IPS DF 19.7 (cell line): ENCODE measurements at regions not wholly inside any gene's neighbourhood (a gene's known extent, or its start where the extent isn't known, plus 50 kb on each side); places are given as distances from the start of the nearest gene placed in this dataset.

Experiments
- DNase-seq: peaks from one replicate; pipeline ENCODE4 v3.0.0-alpha.2; 2013; ENCODE audit warnings: low read depth, low spot score

DNA sequence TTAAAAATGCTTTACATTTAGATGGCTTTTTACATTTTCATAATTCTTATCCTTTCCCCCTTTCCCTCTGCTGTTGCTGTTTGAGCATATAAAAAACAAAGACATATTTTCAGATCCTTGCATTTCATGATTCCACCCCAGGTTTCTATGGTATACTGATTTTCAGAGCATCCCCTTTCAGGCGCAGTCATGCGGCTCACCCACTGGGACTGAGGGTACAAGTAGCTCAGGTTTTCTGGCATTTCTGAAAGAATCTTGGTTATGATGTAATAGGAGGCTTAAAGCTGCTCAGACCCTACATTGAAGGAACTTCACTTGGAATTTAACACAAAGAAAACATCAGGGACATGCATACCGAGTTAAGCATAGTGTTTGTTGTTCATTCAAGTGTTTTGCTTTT, 310.8 kb downstream of the ETAA1 start:
- DNase-seq = no peak

DNA sequence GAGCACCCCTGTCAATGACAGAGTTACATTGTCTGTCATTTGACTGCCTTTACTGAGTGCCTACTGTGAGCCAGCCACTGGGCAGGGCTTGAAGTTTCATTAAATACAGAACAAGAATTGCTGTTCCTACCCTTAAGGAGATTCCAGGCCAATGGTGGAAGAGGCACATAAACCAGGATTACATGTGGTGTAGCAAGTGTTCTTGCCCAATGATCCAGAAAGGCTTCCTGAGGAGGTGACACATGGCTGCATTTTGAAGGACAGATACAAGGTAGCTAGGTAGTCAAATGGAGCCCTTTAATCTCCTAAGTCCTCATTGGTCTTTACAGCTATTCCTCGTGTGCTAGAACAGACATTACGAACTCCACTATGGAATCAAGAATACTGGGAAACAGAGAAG, 312.7 kb downstream of the ETAA1 start:
- no peak for DNase-seq

DNA sequence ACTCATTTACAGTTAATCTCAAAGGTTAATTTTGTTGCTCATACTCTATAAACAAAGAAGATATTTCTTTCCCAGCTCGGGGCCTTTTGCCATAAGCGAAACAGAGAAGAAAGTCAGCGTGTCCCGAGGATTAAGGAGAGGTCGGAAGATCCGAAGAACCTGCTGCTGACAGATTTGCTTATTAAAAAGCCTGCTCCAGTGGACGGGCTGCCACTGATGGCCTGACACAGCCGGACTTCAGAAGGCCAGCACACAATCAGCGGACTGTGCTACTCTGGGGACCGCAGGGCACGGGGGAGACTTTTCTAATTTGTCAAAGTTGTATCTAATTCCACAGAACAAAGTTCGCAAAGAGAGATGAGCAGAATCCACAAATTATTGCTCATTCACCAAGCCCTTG, 315.4 kb downstream of the ETAA1 start:
- no peak for DNase-seq

DNA sequence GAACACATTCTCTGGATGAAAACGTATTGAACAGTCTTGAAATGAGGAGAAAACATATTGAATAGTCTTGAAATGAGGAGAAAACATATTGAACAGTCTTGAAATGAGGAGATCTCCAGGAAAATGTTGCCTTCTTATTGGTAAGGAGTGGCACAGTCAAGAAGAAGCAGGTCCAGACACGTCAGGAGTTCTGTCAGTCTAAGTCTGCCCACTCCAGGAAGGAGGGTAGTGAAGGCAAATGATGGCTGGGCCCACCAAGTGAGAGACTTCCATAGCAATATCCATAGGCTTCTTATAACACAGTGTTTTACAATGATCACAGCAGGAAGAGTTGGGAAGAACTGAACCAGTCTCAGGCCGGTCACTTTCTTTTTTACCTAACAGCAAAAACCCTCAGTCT, 316.2 kb downstream of the ETAA1 start:
- DNase-seq = no peak

DNA sequence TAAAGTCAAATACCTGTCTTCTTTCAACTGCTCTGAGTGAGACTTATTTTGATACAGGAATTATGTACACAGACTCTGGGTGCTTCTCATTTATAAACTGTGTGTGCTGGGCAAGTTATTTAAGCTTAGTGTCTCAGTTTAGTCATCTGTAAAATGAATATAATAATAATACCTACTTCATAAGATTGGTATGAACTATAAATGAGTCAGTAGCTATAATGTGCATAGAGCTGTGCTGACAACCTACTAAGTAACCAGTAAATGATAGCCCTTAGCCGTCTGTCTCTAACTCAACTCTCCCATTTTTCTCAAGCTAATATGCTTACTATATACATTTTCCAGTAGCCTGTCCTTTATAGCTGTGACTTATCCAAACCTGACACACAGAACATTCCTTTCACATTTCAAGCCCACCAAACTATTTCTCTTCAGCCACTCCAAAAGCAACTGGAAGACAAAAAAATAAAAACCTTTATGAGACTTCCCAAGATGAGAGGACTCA, 319.8 kb downstream of the ETAA1 start:
- DNase-seq = no peak

DNA sequence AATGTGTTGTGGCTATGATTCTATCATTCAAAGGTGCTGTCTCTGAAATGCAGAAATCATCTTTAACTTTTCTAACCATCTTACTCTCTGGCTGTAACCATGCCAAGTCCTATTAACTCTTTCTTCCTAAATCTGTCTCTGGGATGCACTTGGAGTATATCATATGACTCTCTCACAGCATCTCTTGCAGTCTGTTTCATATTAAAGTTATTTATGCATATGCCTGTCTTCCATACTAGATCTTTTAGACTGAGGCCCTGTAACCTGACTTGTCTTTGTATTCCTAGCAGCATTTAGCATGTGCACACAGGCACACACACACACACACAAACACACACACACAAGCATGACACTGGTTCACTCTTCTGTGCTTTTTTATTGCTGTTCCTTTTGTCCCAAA, 320.6 kb downstream of the ETAA1 start:
- no peak for DNase-seq

DNA sequence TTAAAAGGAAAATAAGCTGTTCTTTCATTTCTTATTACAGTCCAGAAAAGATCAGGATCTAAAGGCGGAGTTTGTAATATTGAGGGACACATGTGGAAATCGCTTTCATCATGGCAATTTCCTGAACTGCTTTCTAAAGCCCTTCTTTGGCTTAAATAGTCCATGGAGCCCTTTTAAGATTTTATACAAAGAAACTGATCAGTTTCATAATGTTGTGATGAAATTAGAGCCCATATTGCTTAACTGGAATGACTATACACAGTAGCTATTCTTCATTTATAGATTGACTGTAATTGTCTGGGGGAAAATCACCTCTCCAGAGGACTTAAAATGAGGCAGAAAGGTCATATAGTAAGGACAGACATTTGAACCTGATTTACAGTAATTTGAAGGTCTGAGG, 322.2 kb downstream of the ETAA1 start:
- no peak for DNase-seq

DNA sequence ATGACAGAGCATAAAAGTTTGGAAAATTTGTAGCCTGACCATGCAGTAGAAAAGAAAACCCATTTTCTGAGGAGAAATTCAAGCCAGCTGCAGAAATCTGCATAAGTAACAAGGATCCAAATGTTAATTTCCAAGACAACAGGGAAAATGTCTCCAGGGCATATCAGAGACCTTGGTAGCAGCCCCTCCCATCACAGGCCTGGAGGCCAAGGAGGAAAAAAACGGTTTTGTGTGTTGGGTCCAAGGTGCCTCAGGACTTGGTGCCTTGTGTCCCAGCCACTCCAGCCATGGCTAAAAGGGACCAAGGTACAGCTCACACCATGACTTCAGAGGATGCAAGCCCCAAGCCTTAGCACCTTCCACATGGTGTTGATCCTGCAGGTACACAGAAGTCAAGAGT, 324.4 kb downstream of the ETAA1 start:
- DNase-seq = no peak

DNA sequence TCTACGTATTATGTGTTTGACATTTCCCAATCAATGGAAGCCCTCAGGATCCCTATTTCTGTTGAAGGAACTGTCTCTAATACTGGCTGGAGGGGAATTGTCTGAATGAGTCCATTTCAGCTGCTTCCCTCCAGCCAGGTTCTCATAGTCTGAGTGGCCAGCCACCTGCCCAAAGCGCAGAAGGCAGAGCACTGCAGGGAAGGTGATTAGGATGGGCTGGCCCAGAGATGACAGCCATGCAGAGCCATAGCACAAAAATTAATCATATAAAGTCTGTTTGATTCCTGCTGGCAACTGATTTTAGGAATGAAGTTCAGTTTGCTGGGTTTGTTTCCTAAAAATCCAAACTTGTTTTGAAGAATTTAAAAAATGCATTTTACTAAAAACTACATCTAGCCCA, 327.1 kb downstream of the ETAA1 start:
- DNase-seq = no peak

DNA sequence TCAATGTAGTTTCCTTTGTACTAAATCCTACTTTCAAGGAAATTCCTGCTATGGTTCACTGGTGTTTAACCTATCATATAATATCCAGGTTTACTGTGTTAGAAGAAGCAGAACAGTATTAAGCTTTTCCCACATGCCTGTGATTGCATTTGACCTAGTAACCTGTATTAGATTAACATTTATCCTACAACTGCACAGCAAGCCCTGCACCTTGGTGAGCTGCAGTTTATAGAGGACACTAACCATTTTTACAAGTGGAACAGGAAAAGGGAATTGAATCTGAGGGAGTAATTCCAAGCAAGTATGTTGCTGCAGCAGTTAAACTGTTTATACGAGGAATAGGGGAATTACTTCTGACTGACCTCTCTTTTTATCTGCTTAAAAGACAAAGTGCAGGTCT, 328.6 kb downstream of the ETAA1 start:
- no peak for DNase-seq

DNA sequence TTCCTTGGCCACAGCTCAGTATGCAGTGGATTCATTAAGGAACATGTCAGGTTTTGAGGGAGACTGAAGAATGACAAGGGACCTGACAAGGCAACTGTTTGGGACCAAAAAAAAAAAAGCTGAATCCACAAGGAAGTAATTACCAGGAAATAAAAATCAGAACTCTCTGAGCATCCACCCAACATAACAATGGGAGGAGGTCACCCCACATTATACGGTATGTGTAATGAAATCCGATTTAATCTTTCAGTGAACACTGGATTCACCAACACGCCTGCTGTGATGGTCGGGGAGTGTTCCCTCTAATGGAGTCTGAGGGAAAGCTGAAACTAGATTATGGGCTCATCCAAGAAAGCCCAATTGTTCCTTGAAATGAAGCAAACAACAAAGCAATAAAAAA, 329.3 kb downstream of the ETAA1 start:
- no peak for DNase-seq

DNA sequence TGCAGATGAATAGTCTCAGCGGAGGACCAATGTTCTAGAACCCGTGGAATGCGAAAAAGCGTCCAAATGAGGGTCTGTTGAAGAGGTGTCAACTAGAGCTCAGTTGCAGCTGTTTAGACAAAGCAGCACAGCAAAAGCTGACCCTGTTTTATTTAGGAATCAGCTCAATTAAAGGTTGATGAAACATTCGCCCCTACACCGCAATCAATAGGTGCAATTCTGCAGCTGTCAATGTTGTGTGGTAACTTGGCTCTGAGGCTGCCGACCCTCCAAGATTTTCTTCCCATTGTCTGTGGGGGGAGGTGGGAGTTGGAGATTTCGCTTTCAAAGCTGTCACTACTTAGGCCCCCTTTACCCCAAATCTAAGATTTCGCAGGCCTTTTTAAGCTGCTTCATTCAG, 330.0 kb downstream of the ETAA1 start:
- no peak for DNase-seq

DNA sequence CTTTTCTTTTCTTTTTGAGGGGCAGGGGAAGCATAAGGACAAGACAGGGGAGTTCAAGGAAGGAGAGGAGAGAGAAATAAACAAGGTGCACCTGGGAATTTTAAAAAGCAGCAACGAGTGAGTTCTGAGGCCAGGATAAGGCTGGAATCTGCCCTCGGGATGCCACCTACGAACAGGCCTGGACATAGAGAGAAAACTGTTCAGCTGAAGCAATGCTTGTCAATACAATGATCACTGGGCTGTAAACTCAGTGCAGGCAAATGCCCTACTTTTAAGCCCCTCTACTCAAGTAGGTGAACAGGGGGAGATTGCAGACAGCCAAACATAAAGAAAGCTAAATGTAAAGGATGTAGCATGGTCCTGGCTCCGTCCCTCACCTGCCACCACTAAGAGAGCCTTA, 330.5 kb downstream of the ETAA1 start:
- no peak for DNase-seq

DNA sequence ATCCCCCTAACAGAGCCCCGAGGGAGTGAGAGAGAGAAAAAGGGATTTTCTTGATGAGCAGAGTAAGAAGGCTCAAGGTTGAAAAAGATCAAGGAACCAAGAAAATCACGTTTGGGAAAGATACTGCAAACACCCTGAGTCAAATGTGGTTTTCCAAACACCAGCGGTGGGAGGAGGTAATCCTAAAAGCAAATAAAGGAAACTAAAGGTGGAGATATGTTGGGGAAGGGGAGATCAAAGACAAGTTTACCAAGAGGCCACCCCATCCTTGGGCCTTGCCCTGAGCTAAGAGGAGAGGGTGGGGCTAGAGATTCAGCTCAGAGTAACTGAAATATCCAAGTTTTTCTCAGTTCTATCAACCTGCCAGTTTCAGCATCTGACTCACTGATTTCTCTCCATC, 332.3 kb downstream of the ETAA1 start:
- no peak for DNase-seq

DNA sequence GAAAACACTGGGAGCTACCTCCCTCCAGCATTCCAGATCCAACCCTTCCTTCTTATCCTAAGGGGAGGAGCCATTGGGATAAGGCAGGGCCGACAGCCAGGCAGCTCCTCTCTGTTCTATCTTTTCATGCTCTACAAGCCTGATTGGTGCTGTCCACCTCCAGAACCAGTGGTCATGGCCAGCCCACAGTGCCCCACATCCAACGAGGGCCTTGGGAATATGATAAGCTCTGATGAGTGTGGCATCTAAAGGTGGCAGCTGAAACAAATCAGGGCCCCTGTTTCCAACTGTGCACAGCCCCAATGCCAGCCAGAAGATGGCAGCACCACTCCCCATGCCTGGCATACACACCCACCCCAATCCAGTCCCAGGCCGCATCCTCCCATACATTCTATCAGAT, 329.3 kb downstream of the C1D start:
- DNase-seq = peak; percentile 2

DNA sequence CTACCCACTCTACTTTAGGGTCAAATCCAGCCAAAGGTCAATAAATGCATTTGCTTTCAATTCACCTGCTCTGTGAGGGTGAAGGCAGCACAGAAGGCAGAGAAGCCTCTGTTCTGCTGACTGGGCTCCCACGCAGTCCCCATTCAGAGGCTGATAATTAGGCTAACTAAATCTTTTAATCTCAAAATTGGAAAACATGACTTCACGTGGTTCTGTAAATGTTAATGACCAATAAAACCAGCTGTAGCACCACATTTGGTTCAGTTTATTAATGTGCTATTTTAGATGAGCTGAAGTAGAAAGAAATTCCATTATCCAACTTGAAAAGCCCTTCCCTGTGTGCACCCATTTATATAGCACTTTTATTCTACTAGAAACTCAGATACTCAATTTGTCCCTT, 310.6 kb downstream of the C1D start:
- DNase-seq = no peak

DNA sequence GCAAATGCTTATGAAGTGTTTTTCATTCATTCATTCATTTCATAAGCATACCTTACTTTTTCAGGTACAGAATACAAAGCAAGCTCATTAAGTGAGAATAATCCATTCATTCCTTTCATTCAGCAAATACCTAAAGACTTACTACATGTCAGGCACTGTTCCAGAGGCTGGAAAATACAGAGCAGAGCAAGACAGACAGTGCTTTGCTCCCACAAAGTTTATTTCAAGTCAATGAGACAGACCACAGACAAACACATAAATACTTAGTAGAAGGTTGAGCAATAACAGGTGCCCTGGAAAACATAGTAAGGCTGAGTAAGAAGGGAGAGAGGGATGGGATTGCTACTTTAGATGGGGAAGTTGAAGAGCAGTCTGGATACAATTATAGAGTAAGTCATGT, 309.8 kb downstream of the C1D start:
- DNase-seq = no peak

DNA sequence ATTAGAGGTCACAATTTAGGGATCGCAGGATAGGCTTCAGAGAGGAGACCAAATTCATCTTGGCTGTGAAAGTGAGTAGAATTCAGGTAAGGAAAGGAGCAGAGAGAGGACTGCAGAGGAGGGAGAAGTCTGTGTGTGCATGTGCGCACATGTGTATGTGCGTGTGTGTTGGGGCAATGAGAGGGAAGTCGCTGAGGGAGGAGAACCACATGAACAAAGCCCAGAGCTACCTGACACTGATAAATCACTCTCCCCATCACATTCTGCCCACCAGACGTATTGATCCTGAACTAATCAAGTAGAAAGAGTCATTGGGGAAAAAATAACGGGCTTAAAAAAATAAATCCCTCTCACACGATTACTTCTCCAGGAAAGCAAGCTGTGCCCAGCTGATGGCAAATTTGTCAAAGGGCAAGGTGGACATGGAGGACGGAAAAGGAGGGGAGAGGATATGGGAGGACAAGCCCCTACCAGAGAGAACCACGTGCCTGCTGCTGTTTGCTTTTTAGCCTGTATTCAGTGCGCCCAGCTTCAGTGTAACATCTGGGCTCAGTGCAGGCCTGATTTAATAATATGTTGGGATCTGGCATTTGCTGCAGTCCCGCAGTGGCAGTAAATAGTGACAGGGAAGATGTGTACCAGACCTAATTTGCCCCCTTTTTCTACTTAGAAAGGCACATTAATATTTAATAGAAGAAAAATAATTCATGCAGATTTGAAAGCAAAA, 307.5 kb downstream of the C1D start:
- DNase-seq = no peak

DNA sequence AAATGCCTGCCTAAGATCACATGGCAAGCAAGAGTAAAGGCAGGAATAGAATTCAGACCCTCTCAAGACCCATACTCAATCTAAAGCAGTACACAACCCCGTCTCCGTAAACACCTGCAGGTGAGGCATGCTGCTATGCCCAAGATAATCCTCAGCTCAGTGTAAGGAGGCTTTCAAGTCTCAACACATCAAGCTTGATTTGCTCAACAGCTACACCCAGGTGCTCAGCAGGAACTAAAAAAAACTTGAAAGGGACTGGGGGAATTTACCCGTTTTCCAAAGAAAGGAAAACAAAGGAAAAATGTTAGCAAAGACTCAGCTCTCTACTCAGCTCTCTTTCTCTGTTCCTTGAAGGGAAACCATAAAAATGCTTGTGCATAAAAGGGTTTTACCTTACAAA, 301.8 kb downstream of the C1D start:
- no peak for DNase-seq

DNA sequence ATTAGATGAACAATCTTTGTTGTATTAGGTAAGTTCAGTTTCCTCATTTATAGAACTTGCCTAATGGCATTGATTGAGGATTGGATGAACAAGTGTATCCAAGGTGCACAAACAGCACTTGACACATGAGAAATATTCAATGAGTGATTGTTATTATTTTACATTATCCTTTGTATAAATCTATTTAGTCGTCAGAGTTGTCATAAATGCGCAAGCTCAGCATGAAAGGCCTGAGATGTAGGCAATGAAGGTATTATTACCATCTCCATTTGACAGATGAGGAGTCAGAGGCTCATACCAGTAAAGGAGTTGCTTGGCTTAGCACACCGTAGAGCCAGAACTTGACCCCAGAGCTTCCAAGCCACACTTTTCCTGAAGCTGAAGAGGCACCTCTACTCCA, 291.4 kb downstream of the C1D start:
- DNase-seq = no peak

DNA sequence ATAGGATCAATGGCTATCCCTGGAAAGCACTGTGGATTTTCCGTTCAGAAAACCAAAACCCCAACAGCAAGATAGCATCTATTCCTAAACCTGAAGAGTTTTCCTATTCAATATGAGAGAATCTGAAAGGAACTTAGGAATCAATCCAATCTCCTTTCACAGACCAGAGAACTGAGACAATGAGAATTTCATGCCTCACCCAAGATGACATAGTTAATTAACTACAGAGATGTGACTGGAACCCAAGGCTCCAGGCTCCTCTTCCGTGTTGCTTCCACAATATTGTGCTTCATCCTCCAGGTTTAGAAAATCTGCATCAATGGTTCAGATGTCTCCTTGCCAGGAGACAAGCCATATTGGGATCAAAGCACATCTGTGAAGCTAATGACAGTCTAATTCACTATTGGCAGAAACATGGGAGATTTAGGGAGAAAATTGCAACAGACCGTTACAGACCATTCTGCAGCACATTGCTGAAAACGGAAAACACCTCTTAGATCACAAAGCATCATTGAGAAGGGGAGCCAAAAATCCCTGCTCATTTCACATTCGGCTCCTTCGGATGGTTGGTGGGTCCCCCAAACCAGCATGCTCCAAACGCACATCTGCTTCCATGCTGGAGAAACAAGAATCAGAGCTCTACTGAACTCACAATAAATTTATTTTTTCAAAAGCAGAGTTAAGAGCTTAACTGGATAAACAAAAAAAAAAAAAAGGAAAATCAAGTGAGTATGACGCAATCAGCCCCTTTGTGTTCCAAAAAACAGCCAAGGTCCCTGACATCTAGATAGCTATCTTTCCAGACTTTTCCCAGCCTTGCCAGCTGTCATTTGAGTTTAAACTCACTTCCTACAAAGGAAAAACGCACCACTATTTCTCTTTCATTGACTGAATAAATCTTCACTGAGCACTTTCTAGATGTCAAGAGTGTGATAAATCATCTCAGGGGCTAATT, 290.3 kb downstream of the C1D start:
- no peak for DNase-seq

DNA sequence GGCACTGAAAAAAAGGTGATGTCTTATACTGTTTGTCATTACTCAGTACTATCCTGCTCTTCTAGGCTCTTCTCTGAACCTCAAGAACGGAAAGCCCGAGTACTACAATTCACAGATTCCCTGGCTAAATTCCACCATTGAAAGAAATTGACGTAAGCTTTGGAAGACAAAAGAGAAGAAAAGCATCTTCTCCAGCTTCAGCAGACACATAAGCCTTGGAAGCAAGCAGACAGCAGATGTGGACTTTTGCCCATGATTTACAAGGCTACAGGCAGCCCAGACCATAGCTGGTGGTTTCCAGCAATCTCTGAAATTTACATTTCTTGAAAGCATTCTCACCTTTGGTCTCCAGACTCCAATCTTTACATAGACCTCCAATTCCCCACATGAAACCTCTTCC, 289.0 kb downstream of the C1D start:
- DNase-seq = no peak

DNA sequence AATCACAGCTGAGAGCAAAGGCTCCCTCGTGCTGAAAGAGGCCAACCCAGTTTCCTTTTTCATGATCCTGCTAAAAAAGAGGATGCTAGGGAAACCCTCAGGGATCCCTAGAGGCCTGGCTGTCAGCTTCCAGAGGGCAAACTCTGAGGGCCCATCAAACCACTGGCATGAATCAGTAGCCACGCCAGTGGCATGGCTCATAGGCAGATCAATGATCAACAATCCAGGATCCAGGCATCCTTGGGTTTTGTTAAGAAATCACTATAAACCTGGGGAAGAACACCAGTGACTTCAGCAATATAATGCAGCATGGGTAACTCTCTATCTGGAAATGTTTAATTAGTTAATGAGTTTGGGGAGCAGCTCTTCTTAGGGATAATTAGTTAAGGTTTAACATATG, 286.5 kb downstream of the C1D start:
- no peak for DNase-seq
